22Rv1 (cell line): ENCODE measurements at regions not wholly inside any gene's neighbourhood (a gene's known extent, or its start where the extent isn't known, plus 50 kb on each side); places are given as distances from the start of the nearest gene placed in this dataset.

Experiments used
- ZFX ChIP-seq: fragments of 450-650 bp; IDR thresholded peaks from 2 replicates; pipeline ENCODE4 v1.6.1; 2017; ENCODE audit warnings: antibody characterized with exemption, borderline replicate concordance
- TF ChIP-seq, protein P1 (sequence below): fragments of 450-650 bp; IDR thresholded peaks from 2 replicates; pipeline ENCODE4 v1.5.1; 2017; ENCODE audit warnings: mild to moderate bottlenecking

DNA sequence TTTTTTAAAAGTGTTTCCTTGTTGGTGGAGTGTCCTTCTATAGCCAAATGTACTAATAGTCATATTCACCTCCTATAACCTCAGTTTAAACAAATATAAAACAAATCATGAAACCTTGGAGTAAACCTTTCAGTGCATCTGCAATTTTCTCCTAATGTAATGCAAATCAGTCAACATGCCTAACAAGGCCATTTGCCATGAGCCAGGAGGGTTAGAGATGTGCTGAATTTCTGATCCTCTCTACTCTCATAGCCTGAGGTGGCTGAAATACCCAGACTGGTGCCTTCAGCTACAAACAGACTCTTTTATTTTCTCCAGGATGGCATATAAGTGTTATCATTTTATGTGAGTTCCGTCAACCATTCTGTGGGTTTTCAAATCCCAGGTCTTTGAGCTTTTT, 908.1 kb downstream of the GALC start:
- TF ChIP-seq, protein P1, sequence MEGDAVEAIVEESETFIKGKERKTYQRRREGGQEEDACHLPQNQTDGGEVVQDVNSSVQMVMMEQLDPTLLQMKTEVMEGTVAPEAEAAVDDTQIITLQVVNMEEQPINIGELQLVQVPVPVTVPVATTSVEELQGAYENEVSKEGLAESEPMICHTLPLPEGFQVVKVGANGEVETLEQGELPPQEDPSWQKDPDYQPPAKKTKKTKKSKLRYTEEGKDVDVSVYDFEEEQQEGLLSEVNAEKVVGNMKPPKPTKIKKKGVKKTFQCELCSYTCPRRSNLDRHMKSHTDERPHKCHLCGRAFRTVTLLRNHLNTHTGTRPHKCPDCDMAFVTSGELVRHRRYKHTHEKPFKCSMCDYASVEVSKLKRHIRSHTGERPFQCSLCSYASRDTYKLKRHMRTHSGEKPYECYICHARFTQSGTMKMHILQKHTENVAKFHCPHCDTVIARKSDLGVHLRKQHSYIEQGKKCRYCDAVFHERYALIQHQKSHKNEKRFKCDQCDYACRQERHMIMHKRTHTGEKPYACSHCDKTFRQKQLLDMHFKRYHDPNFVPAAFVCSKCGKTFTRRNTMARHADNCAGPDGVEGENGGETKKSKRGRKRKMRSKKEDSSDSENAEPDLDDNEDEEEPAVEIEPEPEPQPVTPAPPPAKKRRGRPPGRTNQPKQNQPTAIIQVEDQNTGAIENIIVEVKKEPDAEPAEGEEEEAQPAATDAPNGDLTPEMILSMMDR = no peak
- no peak for TF ChIP-seq ZFX
